ENCODE measurements at regions not wholly inside any gene's neighbourhood (a gene's known extent, or its start where the extent isn't known, plus 50 kb on each side); places are given as distances from the start of the nearest gene placed in this dataset.
"Not testable (repeated sequence)": the region's sequence is repeated elsewhere in the genome, so short reads cannot be mapped to it uniquely, and the experiment has no call there.

- no peak for DNase-seq
Observed at GRCh38 chrX:114087543-114087942, 496.3 kb upstream of the HTR2C start.

- DNase-seq, result no peak
Observed at GRCh38 chrX:114077773-114078172, 506.1 kb upstream of the HTR2C start.

GRCh38 chrX:114075073-114075673, 508.7 kb upstream of the HTR2C start:
- no peak for DNase-seq

- DNase-seq, result no peak
Observed at GRCh38 chrX:114073926-114074325, 510.0 kb upstream of the HTR2C start.

GRCh38 chrX:114071412-114071811, 512.5 kb upstream of the HTR2C start:
- DNase-seq, result no peak

- no peak for DNase-seq
Observed at GRCh38 chrX:114065577-114066223, 518.2 kb upstream of the HTR2C start.

GRCh38 chrX:114061226-114061625, 522.7 kb upstream of the HTR2C start:
- no peak for DNase-seq

- no peak for DNase-seq
Observed at GRCh38 chrX:114058988-114059418, 524.9 kb upstream of the HTR2C start.

- DNase-seq, result not testable (repeated sequence)
Observed at GRCh38 chrX:114057422-114057821, 526.5 kb upstream of the HTR2C start.

GRCh38 chrX:114051667-114052315, 532.1 kb upstream of the HTR2C start:
- DNase-seq, result no peak

GRCh38 chrX:114050075-114050796, 533.6 kb upstream of the HTR2C start:
- DNase-seq, result no peak

GRCh38 chrX:114049063-114049462, 534.8 kb upstream of the HTR2C start:
- no peak for DNase-seq

- no peak for DNase-seq
Observed at GRCh38 chrX:114047558-114047957, 536.3 kb upstream of the HTR2C start.

GRCh38 chrX:114046695-114047279, 537.1 kb upstream of the HTR2C start:
- no peak for DNase-seq

GRCh38 chrX:114041470-114041869, 542.4 kb upstream of the HTR2C start:
- DNase-seq, result not testable (repeated sequence)

- DNase-seq, result not testable (repeated sequence)
Observed at GRCh38 chrX:114040661-114041269, 543.1 kb upstream of the HTR2C start.

GRCh38 chrX:114040111-114040510, 543.8 kb upstream of the HTR2C start:
- not testable (repeated sequence) for DNase-seq

- no peak for DNase-seq
Observed at GRCh38 chrX:114038358-114038757, 545.5 kb upstream of the HTR2C start.

- no peak for DNase-seq
Observed at GRCh38 chrX:114037515-114037914, 546.4 kb upstream of the HTR2C start.

GRCh38 chrX:114028907-114029662, 554.8 kb upstream of the HTR2C start:
- DNase-seq, result no peak

GRCh38 chrX:114017086-114017485, 566.8 kb upstream of the HTR2C start:
- no peak for DNase-seq

- no peak for DNase-seq
Observed at GRCh38 chrX:114015966-114016365, 567.9 kb upstream of the HTR2C start.
